ENCODE measurements at regions not wholly inside any gene's neighbourhood (a gene's known extent, or its start where the extent isn't known, plus 50 kb on each side); places are given as distances from the start of the nearest gene placed in this dataset.

DNA sequence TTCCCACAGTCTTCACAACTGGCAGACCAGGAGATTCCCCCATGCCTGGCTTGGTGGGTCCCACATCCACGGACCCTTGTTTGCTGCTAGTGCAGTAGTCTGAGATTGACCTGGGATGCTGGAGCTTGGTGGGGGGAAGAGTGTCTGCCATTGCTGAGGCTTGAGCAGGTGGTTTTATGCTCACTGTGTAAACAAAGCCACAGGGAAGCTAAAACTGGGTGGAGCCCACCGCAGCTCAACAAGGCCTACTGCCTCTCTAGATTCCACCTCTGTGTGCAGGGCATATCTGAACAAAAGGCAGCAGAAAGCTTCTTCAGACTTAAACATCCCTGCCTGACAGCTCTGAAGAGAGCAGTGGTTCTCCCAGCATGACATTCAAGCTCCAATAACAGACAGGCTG is 177.3 kb upstream of the ETV3 start:
- no TSS peak for BruUV-seq (replicated peaks)
- POLR2A ChIA-PET (ENCODE audit: unreplicated experiment) = no interaction called here
- CTCF ChIA-PET = no interaction called here
- Histone ChIP-seq H4K20me1 (ENCODE audit: insufficient read depth) (no peaks in the 10 kb centered on the region), H3K4me1 (replicated peaks; ENCODE audit: insufficient read depth) (no peaks in the 10 kb centered on the region), H3K36me3 (ENCODE audit: low read depth) (no peaks in the 10 kb centered on the region), H3K27ac (no peak overlapping the region), H3K79me2 (ENCODE audit: low read depth) (no peaks in the 10 kb centered on the region), H3K27me3 (ENCODE audit: insufficient read depth, low read depth) (peaks cover 21% of the 10 kb centered on the region), H2AFZ (no peak overlapping the region), H3F3A (ENCODE audit: insufficient read depth, low read depth) (no peaks in the 10 kb centered on the region), H3K4me2 (no peak overlapping the region), H3K9me3 (ENCODE audit: insufficient read depth, low read depth) (0 out of 2 replicates have a peak, but pooled peaks cover 6% of the 10 kb centered on the region), H3K4me3 (no peak overlapping the region), H3K9me2 (ENCODE audit: insufficient read depth) (no peaks in the 10 kb centered on the region)
- DNase-seq = no peak
- intact Hi-C loops (cut with micrococcal nuclease; ENCODE audit: unreplicated experiment) = no loop called here
- no peak for TF ChIP-seq EZH2 (IDR thresholded peaks at IDR 0.05; ENCODE audit: low read depth)
- TF ChIP-seq, protein P1, sequence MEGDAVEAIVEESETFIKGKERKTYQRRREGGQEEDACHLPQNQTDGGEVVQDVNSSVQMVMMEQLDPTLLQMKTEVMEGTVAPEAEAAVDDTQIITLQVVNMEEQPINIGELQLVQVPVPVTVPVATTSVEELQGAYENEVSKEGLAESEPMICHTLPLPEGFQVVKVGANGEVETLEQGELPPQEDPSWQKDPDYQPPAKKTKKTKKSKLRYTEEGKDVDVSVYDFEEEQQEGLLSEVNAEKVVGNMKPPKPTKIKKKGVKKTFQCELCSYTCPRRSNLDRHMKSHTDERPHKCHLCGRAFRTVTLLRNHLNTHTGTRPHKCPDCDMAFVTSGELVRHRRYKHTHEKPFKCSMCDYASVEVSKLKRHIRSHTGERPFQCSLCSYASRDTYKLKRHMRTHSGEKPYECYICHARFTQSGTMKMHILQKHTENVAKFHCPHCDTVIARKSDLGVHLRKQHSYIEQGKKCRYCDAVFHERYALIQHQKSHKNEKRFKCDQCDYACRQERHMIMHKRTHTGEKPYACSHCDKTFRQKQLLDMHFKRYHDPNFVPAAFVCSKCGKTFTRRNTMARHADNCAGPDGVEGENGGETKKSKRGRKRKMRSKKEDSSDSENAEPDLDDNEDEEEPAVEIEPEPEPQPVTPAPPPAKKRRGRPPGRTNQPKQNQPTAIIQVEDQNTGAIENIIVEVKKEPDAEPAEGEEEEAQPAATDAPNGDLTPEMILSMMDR (conservative IDR thresholded peaks at IDR 0.05) = no peak

GRCh38 chr1:157314408-157314807 is 176.2 kb upstream of the ETV3 start:
- no peak for DNase-seq
- intact Hi-C loops (cut with micrococcal nuclease; ENCODE audit: unreplicated experiment) = no loop called here
- Histone ChIP-seq H3K9me3 (ENCODE audit: insufficient read depth, low read depth) (0 out of 2 replicates have a peak, but pooled peaks cover 6% of the 10 kb centered on the region), H3K9me2 (ENCODE audit: insufficient read depth) (no peaks in the 10 kb centered on the region), H3K4me1 (replicated peaks; ENCODE audit: insufficient read depth) (no peaks in the 10 kb centered on the region), H3F3A (ENCODE audit: insufficient read depth, low read depth) (no peaks in the 10 kb centered on the region), H3K36me3 (ENCODE audit: low read depth) (no peaks in the 10 kb centered on the region), H3K27me3 (ENCODE audit: insufficient read depth, low read depth) (peaks cover 29% of the 10 kb centered on the region), H3K4me2 (no peak overlapping the region), H4K20me1 (ENCODE audit: insufficient read depth) (no peaks in the 10 kb centered on the region), H2AFZ (no peak overlapping the region), H3K79me2 (ENCODE audit: low read depth) (no peaks in the 10 kb centered on the region), H3K4me3 (no peak overlapping the region), H3K27ac (no peak overlapping the region)
- no peak for TF ChIP-seq EZH2 (IDR thresholded peaks at IDR 0.05; ENCODE audit: low read depth)
- TF ChIP-seq, protein P1 (conservative IDR thresholded peaks at IDR 0.05) = no peak
- POLR2A ChIA-PET (ENCODE audit: unreplicated experiment) = no interaction called here
- BruUV-seq (replicated peaks) = no TSS peak
- CTCF ChIA-PET = no interaction called here

- no peak overlapping the region for H3K4me3 ChIP-seq
- no peak for DNase-seq
- no peaks in the 10 kb centered on the region for H3K4me1 ChIP-seq (replicated peaks; ENCODE audit: insufficient read depth)
- TF ChIP-seq, protein P1 (conservative IDR thresholded peaks at IDR 0.05) = no peak
- no peak for TF ChIP-seq EZH2 (IDR thresholded peaks at IDR 0.05; ENCODE audit: low read depth)
- ChIA-PET CTCF (no interaction called here), POLR2A (ENCODE audit: unreplicated experiment) (no interaction called here)
- no peaks in the 10 kb centered on the region for H3K9me3 ChIP-seq (ENCODE audit: insufficient read depth, low read depth)
- intact Hi-C loops (cut with micrococcal nuclease; ENCODE audit: unreplicated experiment) = no loop called here
- no peak overlapping the region for H3K27ac ChIP-seq
- no peak overlapping the region for H2AFZ ChIP-seq
- no peaks in the 10 kb centered on the region for H3K79me2 ChIP-seq (ENCODE audit: low read depth)
- no peak overlapping the region for H3K4me2 ChIP-seq
- no peaks in the 10 kb centered on the region for H4K20me1 ChIP-seq (ENCODE audit: insufficient read depth)
- peaks cover 29% of the 10 kb centered on the region for H3K27me3 ChIP-seq (ENCODE audit: insufficient read depth, low read depth)
- no peaks in the 10 kb centered on the region for H3F3A ChIP-seq (ENCODE audit: insufficient read depth, low read depth)
- H3K36me3 ChIP-seq (ENCODE audit: low read depth) = no peaks in the 10 kb centered on the region
- BruUV-seq (replicated peaks) = no TSS peak
- no peaks in the 10 kb centered on the region for H3K9me2 ChIP-seq (ENCODE audit: insufficient read depth)
Observed at GRCh38 chr1:157313240-157313807, 175.1 kb upstream of the ETV3 start.

Data from PC-9 (cell line).